ENCODE measurements at regions not wholly inside any gene's neighbourhood (a gene's known extent, or its start where the extent isn't known, plus 50 kb on each side); places are given as distances from the start of the nearest gene placed in this dataset.

DNA sequence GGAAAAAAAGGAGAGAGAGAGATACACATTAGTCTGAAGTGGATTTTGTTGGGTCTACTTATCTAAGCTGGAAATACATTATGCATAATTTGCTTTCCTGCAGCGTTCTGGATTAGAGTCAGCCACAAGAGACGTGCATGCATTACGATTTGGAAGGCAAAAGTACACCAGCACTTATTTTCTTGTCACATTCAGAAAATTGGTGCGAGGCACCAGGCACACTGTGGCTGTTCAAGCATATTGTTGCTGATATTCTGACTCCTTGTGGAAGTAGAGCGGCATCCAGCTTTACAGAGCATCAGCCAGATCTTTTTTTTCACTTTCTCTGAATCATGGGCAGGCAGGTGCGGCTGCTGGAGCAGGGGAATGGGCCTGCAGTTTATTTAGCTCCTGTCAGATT is 905.6 kb upstream of the SPRY2 start:
- Histone ChIP-seq H3K9me3 (ENCODE audit: control insufficient read depth, insufficient read depth, low read depth, low read length) (no peaks in the 10 kb centered on the region), H3K27ac (ENCODE audit: extremely low read depth, low read depth, low read length) (no peak overlapping the region), H3K4me1 (ENCODE audit: control insufficient read depth, insufficient read depth, low read length) (no peaks in the 10 kb centered on the region), H3K36me3 (ENCODE audit: control insufficient read depth in 2 of 2, insufficient read depth in 1 of 2, low read length in 2 of 2) (no peaks in the 10 kb centered on the region), H3K4me3 (ENCODE audit: low read depth, low read length) (no peak overlapping the region)
- POLR2A ChIA-PET = interaction anchor here (0.7 kb wide), 1 partner anchor 52 kb away, joined by 3 read pairs; no protein-coding TSS in a partner anchor
- no peak for TF ChIP-seq ZNF555 (tag by site-specific recombination; conservative IDR thresholded peaks at IDR 0.05)
- no peak for TF ChIP-seq ZNF768 (tag by site-specific recombination; IDR thresholded peaks at IDR 0.05)
- TF ChIP-seq ZNF214 (tag by site-specific recombination; IDR thresholded peaks at IDR 0.05; ENCODE audit: borderline replicate concordance) = no peak
- no peak for TF ChIP-seq ZFP3 (tag by site-specific recombination; IDR thresholded peaks at IDR 0.05; ENCODE audit: low read depth)
- TF ChIP-seq KLF8 (tag by site-specific recombination; IDR thresholded peaks at IDR 0.05) = no peak
- TF ChIP-seq SCRT2 (tag by site-specific recombination; IDR thresholded peaks at IDR 0.05) = no peak
- no peak for TF ChIP-seq ZSCAN23 (tag by site-specific recombination; IDR thresholded peaks at IDR 0.05)
- TF ChIP-seq ZNF561 (tag by site-specific recombination; IDR thresholded peaks at IDR 0.05; ENCODE audit: borderline replicate concordance) = no peak
- TF ChIP-seq ZNF394 (tag by site-specific recombination; IDR thresholded peaks at IDR 0.05; ENCODE audit: borderline replicate concordance) = no peak
- no peak for TF ChIP-seq ZNF837 (tag by site-specific recombination; IDR thresholded peaks at IDR 0.05)
- TF ChIP-seq ZNF155 (tag by site-specific recombination; IDR thresholded peaks at IDR 0.05) = no peak
- TF ChIP-seq ZNF433 (tag by site-specific recombination; IDR thresholded peaks at IDR 0.05; ENCODE audit: low read depth) = no peak
- no peak for TF ChIP-seq FEZF1 (tag by site-specific recombination; IDR thresholded peaks at IDR 0.05)
- TF ChIP-seq ZNF140 (tag by site-specific recombination; IDR thresholded peaks at IDR 0.05) = no peak
- TF ChIP-seq ZNF341 (tag by site-specific recombination; IDR thresholded peaks at IDR 0.05; ENCODE audit: low read depth) = no peak
- TF ChIP-seq, protein P1, sequence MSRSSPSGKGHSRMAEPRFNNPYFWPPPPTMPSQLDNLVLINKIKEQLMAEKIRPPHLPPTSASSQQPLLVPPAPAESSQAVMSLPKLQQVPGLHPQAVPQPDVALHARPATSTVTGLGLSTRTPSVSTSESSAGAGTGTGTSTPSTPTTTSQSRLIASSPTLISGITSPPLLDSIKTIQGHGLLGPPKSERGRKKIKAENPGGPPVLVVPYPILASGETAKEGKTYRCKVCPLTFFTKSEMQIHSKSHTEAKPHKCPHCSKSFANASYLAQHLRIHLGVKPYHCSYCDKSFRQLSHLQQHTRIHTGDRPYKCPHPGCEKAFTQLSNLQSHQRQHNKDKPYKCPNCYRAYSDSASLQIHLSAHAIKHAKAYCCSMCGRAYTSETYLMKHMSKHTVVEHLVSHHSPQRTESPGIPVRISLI (tag by site-specific recombination; IDR thresholded peaks at IDR 0.05) = no peak
- no peak for TF ChIP-seq ZBTB7A (tag by site-specific recombination; IDR thresholded peaks at IDR 0.05; ENCODE audit: low read depth)
- TF ChIP-seq ZNF785 (tag by site-specific recombination; IDR thresholded peaks at IDR 0.05) = no peak
- TF ChIP-seq ZNF664 (tag by site-specific recombination; IDR thresholded peaks at IDR 0.05) = no peak
- TF ChIP-seq SP2 (tag by site-specific recombination; IDR thresholded peaks at IDR 0.05) = no peak
- CTCF ChIA-PET = no interaction called here

DNA sequence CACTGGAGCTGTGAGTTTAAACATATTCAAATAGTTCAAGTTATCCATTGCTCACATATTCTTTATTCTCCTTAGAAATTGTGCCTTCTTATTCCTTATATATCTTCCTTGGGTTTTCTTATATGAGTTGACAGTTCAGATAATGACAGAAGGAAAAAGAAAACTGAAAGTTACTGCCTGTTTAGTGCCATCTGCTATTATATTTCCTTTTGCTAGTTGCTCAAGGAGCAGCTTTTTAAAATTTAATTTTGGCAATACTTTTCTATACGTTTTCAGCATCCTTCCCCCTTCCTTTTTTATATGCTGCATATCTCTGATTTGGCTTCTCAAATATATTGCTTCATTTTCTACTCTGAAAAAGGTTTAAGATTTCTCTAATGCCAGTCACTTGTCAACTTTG is 903.1 kb upstream of the SPRY2 start:
- no peak overlapping the region for H3K27ac ChIP-seq (ENCODE audit: extremely low read depth, low read depth, low read length)
- H3K4me1 ChIP-seq (ENCODE audit: control insufficient read depth, insufficient read depth, low read length) = no peaks in the 10 kb centered on the region
- POLR2A ChIA-PET = no interaction called here
- no peaks in the 10 kb centered on the region for H3K36me3 ChIP-seq (ENCODE audit: control insufficient read depth in 2 of 2, insufficient read depth in 1 of 2, low read length in 2 of 2)
- CTCF ChIA-PET = no interaction called here
- no peaks in the 10 kb centered on the region for H3K9me3 ChIP-seq (ENCODE audit: control insufficient read depth, insufficient read depth, low read depth, low read length)
- no peak for TF ChIP-seq ZNF768 (tag by site-specific recombination; IDR thresholded peaks at IDR 0.05)
- no peak for TF ChIP-seq ZFHX2 (tag by site-specific recombination; conservative IDR thresholded peaks at IDR 0.05)
- TF ChIP-seq, protein P2, sequence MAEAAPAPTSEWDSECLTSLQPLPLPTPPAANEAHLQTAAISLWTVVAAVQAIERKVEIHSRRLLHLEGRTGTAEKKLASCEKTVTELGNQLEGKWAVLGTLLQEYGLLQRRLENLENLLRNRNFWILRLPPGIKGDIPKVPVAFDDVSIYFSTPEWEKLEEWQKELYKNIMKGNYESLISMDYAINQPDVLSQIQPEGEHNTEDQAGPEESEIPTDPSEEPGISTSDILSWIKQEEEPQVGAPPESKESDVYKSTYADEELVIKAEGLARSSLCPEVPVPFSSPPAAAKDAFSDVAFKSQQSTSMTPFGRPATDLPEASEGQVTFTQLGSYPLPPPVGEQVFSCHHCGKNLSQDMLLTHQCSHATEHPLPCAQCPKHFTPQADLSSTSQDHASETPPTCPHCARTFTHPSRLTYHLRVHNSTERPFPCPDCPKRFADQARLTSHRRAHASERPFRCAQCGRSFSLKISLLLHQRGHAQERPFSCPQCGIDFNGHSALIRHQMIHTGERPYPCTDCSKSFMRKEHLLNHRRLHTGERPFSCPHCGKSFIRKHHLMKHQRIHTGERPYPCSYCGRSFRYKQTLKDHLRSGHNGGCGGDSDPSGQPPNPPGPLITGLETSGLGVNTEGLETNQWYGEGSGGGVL (tag by site-specific recombination; IDR thresholded peaks at IDR 0.05) = no peak
- TF ChIP-seq, protein P3, sequence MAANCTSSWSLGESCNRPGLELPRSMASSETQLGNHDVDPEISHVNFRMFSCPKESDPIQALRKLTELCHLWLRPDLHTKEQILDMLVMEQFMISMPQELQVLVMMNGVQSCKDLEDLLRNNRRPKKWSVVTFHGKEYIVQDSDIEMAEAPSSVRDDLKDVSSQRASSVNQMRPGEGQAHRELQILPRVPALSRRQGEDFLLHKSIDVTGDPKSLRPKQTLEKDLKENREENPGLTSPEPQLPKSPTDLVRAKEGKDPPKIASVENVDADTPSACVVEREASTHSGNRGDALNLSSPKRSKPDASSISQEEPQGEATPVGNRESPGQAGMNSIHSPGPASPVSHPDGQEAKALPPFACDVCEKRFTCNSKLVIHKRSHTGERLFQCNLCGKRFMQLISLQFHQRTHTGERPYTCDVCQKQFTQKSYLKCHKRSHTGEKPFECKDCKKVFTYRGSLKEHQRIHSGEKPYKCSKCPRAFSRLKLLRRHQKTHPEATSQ (tag by site-specific recombination; IDR thresholded peaks at IDR 0.05) = no peak
- no peak for TF ChIP-seq ZBTB7A (tag by site-specific recombination; IDR thresholded peaks at IDR 0.05; ENCODE audit: low read depth)
- TF ChIP-seq OSR2 (tag by site-specific recombination; IDR thresholded peaks at IDR 0.05) = no peak
- no peak for TF ChIP-seq ZNF138 (tag by site-specific recombination; IDR thresholded peaks at IDR 0.05; ENCODE audit: borderline replicate concordance)
- TF ChIP-seq KLF16 (tag by site-specific recombination; IDR thresholded peaks at IDR 0.05) = no peak
- H3K4me3 ChIP-seq (ENCODE audit: low read depth, low read length) = no peak overlapping the region
